HEK293 (cell line): ENCODE measurements at regions not wholly inside any gene's neighbourhood (a gene's known extent, or its start where the extent isn't known, plus 50 kb on each side); places are given as distances from the start of the nearest gene placed in this dataset.

Experiments
- CTCF ChIA-PET: fragments of 350-600 bp; formaldehyde crosslinking; extraction: SDS; loops from one replicate; lab custom pipeline; 2021; ENCODE audit warnings: antibody characterized with exemption; lab: Yijun Ruan, JAX
- POLR2A ChIA-PET: fragments of 300-600 bp; formaldehyde crosslinking; extraction: SDS; loops from one replicate; lab custom pipeline; 2020; ENCODE audit warnings: antibody characterized with exemption, inconsistent platforms; lab: Yijun Ruan, JAX
- H3K27ac ChIP-seq: fragments of 200-500 bp; sonication (Bioruptor generic); 2 replicates; pipeline ENCODE4 v1.5.1; 2014; ENCODE audit warnings: low read depth, low read length, control low read depth, inconsistent platforms; ENCODE audit errors: extremely low read depth
- H3K36me3 ChIP-seq, 2 experiments: fragments of 200-500 bp in 1 of 2; sonication (Bioruptor generic) in 1 of 2; 1 replicate in 1 of 2; 2 replicates in 1 of 2; pipeline ENCODE4 v1.5.1; 2014 to 2017; ENCODE audit warnings: inconsistent platforms in 2 of 2, low read length in 2 of 2; ENCODE audit not compliant: control insufficient read depth in 2 of 2, insufficient read depth in 1 of 2
- H3K4me1 ChIP-seq: fragments of 200-500 bp; sonication (Bioruptor generic); 2 replicates; pipeline ENCODE4 v1.5.1; 2014; ENCODE audit warnings: mild to moderate bottlenecking, low read length, inconsistent platforms; ENCODE audit not compliant: control insufficient read depth, insufficient read depth
- H3K4me3 ChIP-seq: 2 replicates; pipeline ENCODE4 v1.5.1; 2011; ENCODE audit warnings: low read depth, mild to moderate bottlenecking, control low read depth, low read length, moderate library complexity
- H3K9me3 ChIP-seq: fragments of 200-500 bp; sonication (Bioruptor generic); 2 replicates; pipeline ENCODE4 v1.5.1; 2014; ENCODE audit warnings: low read depth, low read length, inconsistent platforms; ENCODE audit not compliant: control insufficient read depth, insufficient read depth
- IKZF3 ChIP-seq: fragments of 450-650 bp; IDR thresholded peaks from 2 replicates; pipeline ENCODE4 v1.5.0; 2018; ENCODE audit warnings: missing biosample characterization, mild to moderate bottlenecking, missing genetic modification characterization, moderate library complexity
- INSM2 ChIP-seq: fragments of 450-650 bp; formaldehyde crosslinking; IDR thresholded peaks from 2 replicates; pipeline ENCODE4 v1.5.1; 2016; ENCODE audit warnings: missing biosample characterization, missing genetic modification characterization
- KLF16 ChIP-seq: fragments of 450-650 bp; formaldehyde crosslinking; IDR thresholded peaks from 2 replicates; pipeline ENCODE4 v1.5.1; 2017; ENCODE audit warnings: missing biosample characterization, missing genetic modification characterization
- MZF1 ChIP-seq: fragments of 450-650 bp; formaldehyde crosslinking; IDR thresholded peaks from 2 replicates; pipeline ENCODE4 v1.5.1; 2017; ENCODE audit warnings: missing biosample characterization, missing genetic modification characterization, borderline replicate concordance
- PRDM2 ChIP-seq: fragments of 450-650 bp; formaldehyde crosslinking; IDR thresholded peaks from 2 replicates; pipeline ENCODE4 v1.5.1; 2016; ENCODE audit warnings: missing biosample characterization, missing genetic modification characterization, borderline replicate concordance
- ZBTB26 ChIP-seq: fragments of 450-650 bp; formaldehyde crosslinking; optimal IDR thresholded peaks from 2 replicates; pipeline ENCODE3; 2016; ENCODE audit warnings: missing biosample characterization, mild to moderate bottlenecking, missing genetic modification characterization
- ZBTB48 ChIP-seq: fragments of 450-650 bp; formaldehyde crosslinking; IDR thresholded peaks from 2 replicates; pipeline ENCODE4 v1.5.1; 2016; ENCODE audit warnings: missing biosample characterization, missing genetic modification characterization
- ZBTB6 ChIP-seq: fragments of 450-650 bp; formaldehyde crosslinking; IDR thresholded peaks from 2 replicates; pipeline ENCODE4 v1.5.1; 2017; ENCODE audit warnings: missing biosample characterization, missing genetic modification characterization
- ZNF10 ChIP-seq: fragments of 450-650 bp; formaldehyde crosslinking; IDR thresholded peaks from 2 replicates; pipeline ENCODE4 v1.5.1; 2017; ENCODE audit warnings: missing biosample characterization, missing genetic modification characterization
- ZNF132 ChIP-seq: fragments of 450-650 bp; formaldehyde crosslinking; IDR thresholded peaks from 2 replicates; pipeline ENCODE4 v1.5.1; 2017; ENCODE audit warnings: missing biosample characterization, missing genetic modification characterization, borderline replicate concordance
- ZNF248 ChIP-seq: fragments of 450-650 bp; formaldehyde crosslinking; IDR thresholded peaks from 2 replicates; pipeline ENCODE4 v1.5.1; 2017; ENCODE audit warnings: missing biosample characterization, missing genetic modification characterization
- ZNF366 ChIP-seq: fragments of 450-650 bp; formaldehyde crosslinking; conservative IDR thresholded peaks from 2 replicates; pipeline ENCODE4 v1.5.1; 2016; ENCODE audit warnings: missing biosample characterization, missing genetic modification characterization
- ZNF404 ChIP-seq: fragments of 450-650 bp; formaldehyde crosslinking; IDR thresholded peaks from 2 replicates; pipeline ENCODE4 v1.5.1; 2017; ENCODE audit warnings: missing biosample characterization, missing genetic modification characterization
- ZNF423 ChIP-seq: fragments of 450-650 bp; formaldehyde crosslinking; IDR thresholded peaks from 2 replicates; pipeline ENCODE4 v1.5.1; 2016; ENCODE audit warnings: missing biosample characterization, missing genetic modification characterization
- ZNF473 ChIP-seq: fragments of 450-650 bp; formaldehyde crosslinking; IDR thresholded peaks from 2 replicates; pipeline ENCODE4 v1.5.1; 2017; ENCODE audit warnings: missing biosample characterization, missing genetic modification characterization
- ZNF530 ChIP-seq: fragments of 450-650 bp; formaldehyde crosslinking; IDR thresholded peaks from 2 replicates; pipeline ENCODE4 v1.5.1; 2016; ENCODE audit warnings: low read depth, missing biosample characterization, missing genetic modification characterization
- ZNF548 ChIP-seq: fragments of 450-650 bp; formaldehyde crosslinking; IDR thresholded peaks from 2 replicates; pipeline ENCODE4 v1.5.1; 2016; ENCODE audit warnings: missing biosample characterization, missing genetic modification characterization
- ZNF555 ChIP-seq: fragments of 450-650 bp; formaldehyde crosslinking; conservative IDR thresholded peaks from 2 replicates; pipeline ENCODE4 v1.5.1; 2017; ENCODE audit warnings: missing biosample characterization, mild to moderate bottlenecking, missing genetic modification characterization, inconsistent platforms
- ZNF558 ChIP-seq: fragments of 450-650 bp; formaldehyde crosslinking; IDR thresholded peaks from 2 replicates; pipeline ENCODE4 v1.5.1; 2016; ENCODE audit warnings: missing biosample characterization, missing genetic modification characterization
- ZNF580 ChIP-seq: fragments of 450-650 bp; formaldehyde crosslinking; IDR thresholded peaks from 2 replicates; pipeline ENCODE4 v1.5.1; 2016; ENCODE audit warnings: missing biosample characterization, missing genetic modification characterization
- ZNF585B ChIP-seq: fragments of 450-650 bp; formaldehyde crosslinking; IDR thresholded peaks from 2 replicates; pipeline ENCODE4 v1.5.1; 2016; ENCODE audit warnings: missing biosample characterization, missing genetic modification characterization
- ZNF670 ChIP-seq: fragments of 450-650 bp; formaldehyde crosslinking; IDR thresholded peaks from 2 replicates; pipeline ENCODE4 v1.5.1; 2016; ENCODE audit warnings: missing biosample characterization, missing genetic modification characterization, low read depth
- ZXDB ChIP-seq: fragments of 450-650 bp; formaldehyde crosslinking; IDR thresholded peaks from 2 replicates; pipeline ENCODE4 v1.5.1; 2016; ENCODE audit warnings: missing biosample characterization, missing genetic modification characterization

GRCh38 chr4:34293459-34293858 is 1950.9 kb downstream of the ARAP2 start:
- no peak overlapping the region for H3K27ac ChIP-seq
- TF ChIP-seq KLF16 (tag by site-specific recombination) (no peak), ZBTB48 (tag by site-specific recombination) (no peak), IKZF3 (no peak), ZNF580 (tag by site-specific recombination) (no peak), ZNF423 (no peak), ZNF555 (tag by site-specific recombination) (no peak), ZXDB (tag by site-specific recombination) (no peak), ZNF530 (tag by site-specific recombination) (no peak), ZNF473 (no peak), ZNF558 (no peak), ZNF248 (tag by site-specific recombination) (no peak), INSM2 (tag by site-specific recombination) (no peak), MZF1 (no peak), ZNF670 (tag by site-specific recombination) (no peak), ZNF132 (no peak), ZNF585B (tag by site-specific recombination) (no peak), ZNF548 (tag by site-specific recombination) (no peak)
- ChIA-PET POLR2A (no interaction called here), CTCF (no interaction called here)
- H3K36me3 ChIP-seq = no peaks in the 10 kb centered on the region
- H3K9me3 ChIP-seq = no peaks in the 10 kb centered on the region
- no peaks in the 10 kb centered on the region for H3K4me1 ChIP-seq
- H3K4me3 ChIP-seq = no peak overlapping the region

GRCh38 chr4:34309383-34309906 is 1934.9 kb downstream of the ARAP2 start:
- ChIA-PET POLR2A (no interaction called here), CTCF (no interaction called here)
- no peak for TF ChIP-seq ZNF404 (tag by site-specific recombination)
- TF ChIP-seq ZBTB26 (tag by site-specific recombination) = no peak
- TF ChIP-seq ZNF366 = no peak
- no peak for TF ChIP-seq PRDM2 (tag by site-specific recombination)
- no peak for TF ChIP-seq ZBTB6
- no peak for TF ChIP-seq ZNF10

More at GRCh38 chr4:34309383-34309906, 1934.9 kb downstream of the ARAP2 start:
- H3K4me3 ChIP-seq = no peak overlapping the region
- no peaks in the 10 kb centered on the region for H3K36me3 ChIP-seq
- no peak overlapping the region for H3K27ac ChIP-seq
- H3K9me3 ChIP-seq = no peaks in the 10 kb centered on the region
- H3K4me1 ChIP-seq = no peaks in the 10 kb centered on the region
